ENCODE measurements at regions not wholly inside any gene's neighbourhood (a gene's known extent, or its start where the extent isn't known, plus 50 kb on each side); places are given as distances from the start of the nearest gene placed in this dataset.

- Histone ChIP-seq H4K20me1 (ENCODE audit: control insufficient read depth, extremely low read depth, insufficient read depth, low read length) (no peaks in the 10 kb centered on the region), H3K4me3 (replicated peaks in 1 of 4; ENCODE audit: control extremely low read depth in 1 of 4, insufficient read depth in 1 of 4, low read depth in 3 of 4, low read length in 4 of 4) (no peak overlapping the region), H2AFZ (ENCODE audit: low read length) (no peak overlapping the region), H3K4me1 (ENCODE audit: control insufficient read depth, extremely low read depth, insufficient read depth, low read length) (no peaks in the 10 kb centered on the region), H3K27me3 (ENCODE audit: control insufficient read depth, insufficient read depth, low read length) (no peaks in the 10 kb centered on the region), H3K4me2 (ENCODE audit: extremely low read depth, insufficient read depth, low read length) (no peak overlapping the region), H3K9me3 (ENCODE audit: control insufficient read depth, insufficient read depth, low read depth, low read length) (no peaks in the 10 kb centered on the region), H3K79me2 (ENCODE audit: control insufficient read depth, insufficient read depth, low read length) (no peaks in the 10 kb centered on the region), H3K27ac (ENCODE audit: insufficient read depth, low read length) (no peak overlapping the region), H3K36me3 (ENCODE audit: control insufficient read depth, insufficient read depth, low read length) (no peaks in the 10 kb centered on the region), H3K9ac (ENCODE audit: insufficient read depth, low read length) (no peak overlapping the region)
- TF ChIP-seq EZH2 (IDR thresholded peaks at IDR 0.05; ENCODE audit: low read length, missing control alignments), result no peak
- no peak for TF ChIP-seq CTCF (conservative IDR thresholded peaks at IDR 0.05 in 1 of 2, IDR thresholded peaks at IDR 0.05 in 1 of 2; ENCODE audit: low read depth in 1 of 2, low read length in 2 of 2)
- DNase-seq (ENCODE audit: low read depth in 2 of 2), result no peak
Measured at GRCh38 chr2:104904889-104905288, 51.0 kb downstream of the POU3F3 start.

- Histone ChIP-seq H3K9ac (ENCODE audit: insufficient read depth, low read length) (no peak overlapping the region), H4K20me1 (ENCODE audit: control insufficient read depth, extremely low read depth, insufficient read depth, low read length) (no peaks in the 10 kb centered on the region), H3K79me2 (ENCODE audit: control insufficient read depth, insufficient read depth, low read length) (no peaks in the 10 kb centered on the region), H3K4me2 (ENCODE audit: extremely low read depth, insufficient read depth, low read length) (no peak overlapping the region), H2AFZ (ENCODE audit: low read length) (no peak overlapping the region), H3K4me3 (replicated peaks in 1 of 4; ENCODE audit: control extremely low read depth in 1 of 4, insufficient read depth in 1 of 4, low read depth in 3 of 4, low read length in 4 of 4) (no peak overlapping the region), H3K27me3 (ENCODE audit: control insufficient read depth, insufficient read depth, low read length) (no peaks in the 10 kb centered on the region), H3K27ac (ENCODE audit: insufficient read depth, low read length) (no peak overlapping the region), H3K36me3 (ENCODE audit: control insufficient read depth, insufficient read depth, low read length) (no peaks in the 10 kb centered on the region), H3K4me1 (ENCODE audit: control insufficient read depth, extremely low read depth, insufficient read depth, low read length) (no peaks in the 10 kb centered on the region), H3K9me3 (ENCODE audit: control insufficient read depth, insufficient read depth, low read depth, low read length) (no peaks in the 10 kb centered on the region)
- no peak for DNase-seq (ENCODE audit: low read depth in 2 of 2)
- TF ChIP-seq CTCF (conservative IDR thresholded peaks at IDR 0.05 in 1 of 2, IDR thresholded peaks at IDR 0.05 in 1 of 2; ENCODE audit: low read depth in 1 of 2, low read length in 2 of 2) (no peak), EZH2 (IDR thresholded peaks at IDR 0.05; ENCODE audit: low read length, missing control alignments) (no peak)
Measured at GRCh38 chr2:104909317-104909716, 55.4 kb downstream of the POU3F3 start.

GRCh38 chr2:104914509-104914908, 60.6 kb downstream of the POU3F3 start:
- DNase-seq (ENCODE audit: low read depth in 2 of 2), result no peak
- TF ChIP-seq CTCF (conservative IDR thresholded peaks at IDR 0.05 in 1 of 2, IDR thresholded peaks at IDR 0.05 in 1 of 2; ENCODE audit: low read depth in 1 of 2, low read length in 2 of 2) (no peak), EZH2 (IDR thresholded peaks at IDR 0.05; ENCODE audit: low read length, missing control alignments) (no peak)
- no peak overlapping the region for H3K27ac ChIP-seq (ENCODE audit: insufficient read depth, low read length)
- no peaks in the 10 kb centered on the region for H3K79me2 ChIP-seq (ENCODE audit: control insufficient read depth, insufficient read depth, low read length)
- no peak overlapping the region for H3K9ac ChIP-seq (ENCODE audit: insufficient read depth, low read length)
- H2AFZ ChIP-seq (ENCODE audit: low read length), result no peak overlapping the region
- H3K9me3 ChIP-seq (ENCODE audit: control insufficient read depth, insufficient read depth, low read depth, low read length), result no peaks in the 10 kb centered on the region
- H3K27me3 ChIP-seq (ENCODE audit: control insufficient read depth, insufficient read depth, low read length), result no peaks in the 10 kb centered on the region
- no peak overlapping the region for H3K4me2 ChIP-seq (ENCODE audit: extremely low read depth, insufficient read depth, low read length)
- H4K20me1 ChIP-seq (ENCODE audit: control insufficient read depth, extremely low read depth, insufficient read depth, low read length), result no peaks in the 10 kb centered on the region
- no peaks in the 10 kb centered on the region for H3K4me1 ChIP-seq (ENCODE audit: control insufficient read depth, extremely low read depth, insufficient read depth, low read length)
- no peaks in the 10 kb centered on the region for H3K36me3 ChIP-seq (ENCODE audit: control insufficient read depth, insufficient read depth, low read length)
- no peak overlapping the region for H3K4me3 ChIP-seq (replicated peaks in 1 of 4; ENCODE audit: control extremely low read depth in 1 of 4, insufficient read depth in 1 of 4, low read depth in 3 of 4, low read length in 4 of 4)

All from fibroblast of lung (primary cell).